ENCODE measurements at regions not wholly inside any gene's neighbourhood (a gene's known extent, or its start where the extent isn't known, plus 50 kb on each side); places are given as distances from the start of the nearest gene placed in this dataset.

DNA sequence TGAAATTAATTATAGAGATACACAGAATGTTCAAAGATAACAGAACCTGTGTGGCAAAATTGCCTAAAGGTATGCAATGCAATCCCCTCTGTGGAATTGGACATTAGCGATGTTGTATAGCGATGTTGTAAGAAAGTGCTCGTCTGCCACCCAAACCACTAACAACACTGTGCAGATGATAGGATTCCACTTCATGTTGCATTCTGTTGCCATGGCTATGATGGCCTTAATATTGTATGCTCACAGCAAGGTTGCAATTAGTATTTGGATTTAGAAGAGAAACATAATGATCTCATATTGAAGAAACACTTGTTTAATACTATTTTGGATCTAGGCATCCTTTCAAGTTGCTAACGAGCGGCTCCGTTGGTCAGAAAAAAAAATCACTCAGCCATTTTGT lies 260.3 kb downstream of the BCAT1 start:
- intact Hi-C loops (cut with micrococcal nuclease), result no loop called here
- ChIA-PET POLR2A (no interaction called here), CTCF (no interaction called here)
- no TSS peak for BruUV-seq (replicated peaks)
- Histone ChIP-seq H3K79me2 (ENCODE audit: control insufficient read depth, insufficient read depth, low read length) (no peaks in the 10 kb centered on the region), H3K9me3 (replicated peaks; ENCODE audit: control insufficient read depth, insufficient read depth, low read length) (no peaks in the 10 kb centered on the region), H3K9ac (replicated peaks; ENCODE audit: extremely low read depth, insufficient read depth, low read length) (no peak overlapping the region), H4K20me1 (replicated peaks; ENCODE audit: control insufficient read depth, extremely low read depth, insufficient read depth, low read length) (no peaks in the 10 kb centered on the region), H3K4me1 (ENCODE audit: control insufficient read depth, extremely low read depth, insufficient read depth, low read length) (no peaks in the 10 kb centered on the region), H3K4me3 (replicated peaks in 1 of 3; ENCODE audit: insufficient read depth in 1 of 3, low read depth in 1 of 3, low read length in 3 of 3) (no peak overlapping the region), H3K9me1 (replicated peaks; ENCODE audit: control insufficient read depth, extremely low read depth, insufficient read depth, low read length) (no peaks in the 10 kb centered on the region), H3K4me2 (ENCODE audit: insufficient read depth, low read length) (no peak overlapping the region), H3K27ac (ENCODE audit: insufficient read depth, low read depth, low read length) (no peak overlapping the region), H3K36me3 (ENCODE audit: control insufficient read depth in 2 of 2, extremely low read depth in 1 of 2, insufficient read depth in 2 of 2, low read length in 2 of 2) (no peaks in the 10 kb centered on the region), H3K27me3 (ENCODE audit: control insufficient read depth in 2 of 2, insufficient read depth in 2 of 2, low read length in 2 of 2) (peaks cover 0 to 7% of the 10 kb centered on the region in 2 experiments), H2AFZ (ENCODE audit: low read depth, low read length) (no peak overlapping the region)
- dilution Hi-C loops (cut with MboI; ENCODE audit: extremely low pct_ligation_motif_present, low sequenced_read_pairs), result no loop called here
- FAIRE-seq (no peak), DNase-seq (ENCODE audit: low read depth, low spot score) (no peak)
- TF ChIP-seq GATA2 (IDR thresholded peaks at IDR 0.05; ENCODE audit: insufficient read depth, insufficient read length, low read depth, low read length) (no peak), CTCF (IDR thresholded peaks at IDR 0.05; ENCODE audit: extremely low read depth in 1 of 2, insufficient read depth in 1 of 2, low read depth in 1 of 2, low read length in 2 of 2) (no peak), MAX (IDR thresholded peaks at IDR 0.05; ENCODE audit: insufficient read depth, insufficient read length) (no peak), FOS (IDR thresholded peaks at IDR 0.05; ENCODE audit: borderline replicate concordance, insufficient read depth, low read length) (no peak), MYC (IDR thresholded peaks at IDR 0.05; ENCODE audit: low read depth, low read length) (no peak), POLR2A (IDR thresholded peaks at IDR 0.05; ENCODE audit: low read depth, low read length) (no peak), POLR2AphosphoS5 (IDR thresholded peaks at IDR 0.05; ENCODE audit: insufficient read depth, low read depth, low read length) (no peak), EZH2 (IDR thresholded peaks at IDR 0.05; ENCODE audit: borderline replicate concordance, low read depth, low read length, severe bottlenecking) (no peak), JUN (IDR thresholded peaks at IDR 0.05; ENCODE audit: borderline replicate concordance, insufficient read depth, insufficient read length, low read depth) (no peak)
